ENCODE measurements at regions not wholly inside any gene's neighbourhood (a gene's known extent, or its start where the extent isn't known, plus 50 kb on each side); places are given as distances from the start of the nearest gene placed in this dataset.

- Mint-ChIP-seq H3K27ac (no peak overlapping the region), H3K4me3 (ENCODE audit: low read depth) (no peak overlapping the region), H3K4me1 (ENCODE audit: low read depth) (no peaks in the 10 kb centered on the region), H3K27me3 (no peaks in the 10 kb centered on the region), H3K36me3 (ENCODE audit: insufficient read depth) (no peaks in the 10 kb centered on the region), H3K9me3 (ENCODE audit: low read depth) (peaks cover 6% of the 10 kb centered on the region)
- TF ChIP-seq, protein P1, sequence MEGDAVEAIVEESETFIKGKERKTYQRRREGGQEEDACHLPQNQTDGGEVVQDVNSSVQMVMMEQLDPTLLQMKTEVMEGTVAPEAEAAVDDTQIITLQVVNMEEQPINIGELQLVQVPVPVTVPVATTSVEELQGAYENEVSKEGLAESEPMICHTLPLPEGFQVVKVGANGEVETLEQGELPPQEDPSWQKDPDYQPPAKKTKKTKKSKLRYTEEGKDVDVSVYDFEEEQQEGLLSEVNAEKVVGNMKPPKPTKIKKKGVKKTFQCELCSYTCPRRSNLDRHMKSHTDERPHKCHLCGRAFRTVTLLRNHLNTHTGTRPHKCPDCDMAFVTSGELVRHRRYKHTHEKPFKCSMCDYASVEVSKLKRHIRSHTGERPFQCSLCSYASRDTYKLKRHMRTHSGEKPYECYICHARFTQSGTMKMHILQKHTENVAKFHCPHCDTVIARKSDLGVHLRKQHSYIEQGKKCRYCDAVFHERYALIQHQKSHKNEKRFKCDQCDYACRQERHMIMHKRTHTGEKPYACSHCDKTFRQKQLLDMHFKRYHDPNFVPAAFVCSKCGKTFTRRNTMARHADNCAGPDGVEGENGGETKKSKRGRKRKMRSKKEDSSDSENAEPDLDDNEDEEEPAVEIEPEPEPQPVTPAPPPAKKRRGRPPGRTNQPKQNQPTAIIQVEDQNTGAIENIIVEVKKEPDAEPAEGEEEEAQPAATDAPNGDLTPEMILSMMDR (IDR thresholded peaks at IDR 0.05; ENCODE audit: unreplicated experiment), result no peak
- DNase-seq (ENCODE audit: low spot score, unreplicated experiment), result no peak
Measured at GRCh38 chr12:73210548-73211204, 938.5 kb downstream of the TRHDE start.

DNA sequence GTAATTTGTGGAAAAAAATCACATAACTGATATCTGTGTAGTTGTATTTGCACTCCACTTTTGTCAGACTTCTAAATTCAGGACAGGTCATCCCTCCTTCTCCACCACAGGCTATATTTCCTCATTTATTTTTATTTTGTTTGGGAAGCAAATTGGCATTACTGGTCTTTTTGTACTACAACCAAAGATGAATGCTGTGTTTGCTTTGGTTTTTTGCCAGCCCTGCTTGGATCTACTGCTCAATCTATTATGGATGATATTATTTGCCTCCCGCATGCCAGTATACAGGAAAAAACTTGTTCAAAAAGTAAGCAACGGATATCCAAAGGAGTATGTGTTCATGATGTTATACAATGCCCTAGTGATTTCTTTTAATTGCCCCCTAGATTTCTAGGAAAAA, 948.8 kb downstream of the TRHDE start:
- no peak overlapping the region for H3K27ac Mint-ChIP-seq
- peaks cover 3% of the 10 kb centered on the region for H3K4me1 Mint-ChIP-seq (ENCODE audit: low read depth)
- H3K27me3 Mint-ChIP-seq, result no peaks in the 10 kb centered on the region
- H3K9me3 Mint-ChIP-seq (ENCODE audit: low read depth), result peaks cover 7% of the 10 kb centered on the region
- H3K36me3 Mint-ChIP-seq (ENCODE audit: insufficient read depth), result no peaks in the 10 kb centered on the region
- DNase-seq (ENCODE audit: low spot score, unreplicated experiment), result no peak
- no peak overlapping the region for H3K4me3 Mint-ChIP-seq (ENCODE audit: low read depth)
- TF ChIP-seq, protein P1 (IDR thresholded peaks at IDR 0.05; ENCODE audit: unreplicated experiment), result no peak

DNA sequence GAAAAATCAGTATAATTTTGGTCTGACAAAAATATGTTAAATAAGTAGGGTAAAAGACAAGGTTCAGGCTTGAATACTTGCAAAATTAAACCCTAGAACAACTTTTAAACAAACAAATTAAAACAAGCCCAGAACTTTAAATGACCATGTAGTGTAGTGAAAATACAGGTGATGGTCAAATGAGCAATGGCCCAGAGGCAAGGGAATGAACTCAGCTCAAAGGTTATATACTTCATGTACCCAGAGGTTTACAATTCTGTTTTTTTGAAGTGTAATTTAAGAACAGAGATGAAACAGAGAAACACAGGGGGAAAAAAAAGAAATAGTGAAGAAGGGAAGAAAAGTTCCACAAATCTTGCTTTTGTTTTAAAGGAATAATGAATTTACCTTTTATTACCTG, 949.2 kb downstream of the TRHDE start:
- no peaks in the 10 kb centered on the region for H3K36me3 Mint-ChIP-seq (ENCODE audit: insufficient read depth)
- H3K27ac Mint-ChIP-seq, result no peak overlapping the region
- H3K4me3 Mint-ChIP-seq (ENCODE audit: low read depth), result no peak overlapping the region
- H3K4me1 Mint-ChIP-seq (ENCODE audit: low read depth), result peaks cover 3% of the 10 kb centered on the region
- TF ChIP-seq, protein P1 (IDR thresholded peaks at IDR 0.05; ENCODE audit: unreplicated experiment), result no peak
- DNase-seq (ENCODE audit: low spot score, unreplicated experiment), result no peak
- no peaks in the 10 kb centered on the region for H3K27me3 Mint-ChIP-seq
- H3K9me3 Mint-ChIP-seq (ENCODE audit: low read depth), result peaks cover 7% of the 10 kb centered on the region

DNA sequence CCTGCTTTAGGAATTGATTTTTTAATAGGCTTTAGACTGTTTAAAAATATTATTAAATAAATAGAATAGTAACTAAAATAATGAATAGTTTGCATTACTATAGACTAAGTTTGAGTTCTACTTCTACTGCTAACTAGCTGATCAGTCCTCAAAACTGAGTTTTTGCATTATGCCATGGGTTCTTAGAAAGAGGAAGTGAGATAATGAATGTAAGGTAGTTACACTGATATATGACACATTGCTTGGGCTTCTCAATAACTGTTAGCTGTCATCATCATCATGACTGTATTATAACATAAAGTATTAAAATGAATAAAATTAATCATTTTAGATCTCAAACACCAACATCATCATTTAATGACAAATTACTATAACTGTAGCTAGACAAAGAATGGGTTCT, 949.7 kb downstream of the TRHDE start:
- TF ChIP-seq, protein P1 (IDR thresholded peaks at IDR 0.05; ENCODE audit: unreplicated experiment), result no peak
- no peak overlapping the region for H3K4me3 Mint-ChIP-seq (ENCODE audit: low read depth)
- H3K36me3 Mint-ChIP-seq (ENCODE audit: insufficient read depth), result no peaks in the 10 kb centered on the region
- DNase-seq (ENCODE audit: low spot score, unreplicated experiment), result no peak
- H3K27ac Mint-ChIP-seq, result no peak overlapping the region
- peaks cover 7% of the 10 kb centered on the region for H3K9me3 Mint-ChIP-seq (ENCODE audit: low read depth)
- H3K4me1 Mint-ChIP-seq (ENCODE audit: low read depth), result peaks cover 3% of the 10 kb centered on the region
- no peaks in the 10 kb centered on the region for H3K27me3 Mint-ChIP-seq

DNA sequence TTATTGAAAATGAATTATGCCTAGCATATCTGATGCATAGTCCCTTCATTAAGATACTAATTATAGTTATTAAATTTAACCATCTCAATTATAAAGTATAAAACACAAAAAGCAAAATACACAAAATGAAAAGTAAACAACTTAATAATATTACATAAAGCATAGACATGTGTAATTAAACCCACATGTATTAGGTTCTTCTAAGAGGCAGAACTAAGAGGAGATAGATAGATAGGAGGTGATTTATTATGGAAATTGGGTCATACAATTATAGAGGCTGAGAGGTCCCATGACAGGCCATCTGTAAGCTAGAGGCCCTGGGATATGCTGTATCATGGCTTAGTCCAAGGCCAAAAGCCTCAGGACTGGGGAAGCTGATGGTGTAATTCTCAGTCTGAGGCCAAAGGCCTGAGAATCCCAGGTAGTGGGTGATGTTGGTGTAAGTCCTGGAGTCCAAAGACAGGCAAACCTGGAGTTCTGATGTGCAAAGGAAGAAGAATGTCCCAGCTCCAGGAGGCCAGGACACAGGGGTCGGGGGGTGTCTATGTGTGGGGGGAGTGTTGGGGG, 953.3 kb downstream of the TRHDE start:
- TF ChIP-seq, protein P1 (IDR thresholded peaks at IDR 0.05; ENCODE audit: unreplicated experiment), result no peak
- no peaks in the 10 kb centered on the region for H3K36me3 Mint-ChIP-seq (ENCODE audit: insufficient read depth)
- H3K9me3 Mint-ChIP-seq (ENCODE audit: low read depth), result no peaks in the 10 kb centered on the region
- peaks cover 3% of the 10 kb centered on the region for H3K4me1 Mint-ChIP-seq (ENCODE audit: low read depth)
- H3K4me3 Mint-ChIP-seq (ENCODE audit: low read depth), result no peak overlapping the region
- DNase-seq (ENCODE audit: low spot score, unreplicated experiment), result no peak
- H3K27ac Mint-ChIP-seq, result no peak overlapping the region
- H3K27me3 Mint-ChIP-seq, result no peaks in the 10 kb centered on the region

Measured in progenitor cell of endocrine pancreas (in vitro differentiated cells).